GM21526 (cell line): ENCODE measurements at regions not wholly inside any gene's neighbourhood (a gene's known extent, or its start where the extent isn't known, plus 50 kb on each side); places are given as distances from the start of the nearest gene placed in this dataset.

ENCODE experiments used
- ATAC-seq: cut with Tn5 transposase; IDR thresholded peaks from one replicate; pipeline ENCODE4 v1.9.1; 2021; ENCODE audit warnings: moderate library complexity; ENCODE audit not compliant: unreplicated experiment, low FRiP score

- no peak for ATAC-seq
These were observed 65.9 kb upstream of the CPLX2 start for GRCh38 chr5:175805256-175806011.

- ATAC-seq: no peak
These were observed 62.7 kb upstream of the CPLX2 start for GRCh38 chr5:175808711-175809110.

GRCh38 chr5:175809531-175810121 lies 61.8 kb upstream of the CPLX2 start:
- no peak for ATAC-seq

- no peak for ATAC-seq
These were observed 60.9 kb upstream of the CPLX2 start for GRCh38 chr5:175810457-175810856.

- no peak for ATAC-seq
These were observed 59.8 kb upstream of the CPLX2 start for GRCh38 chr5:175811589-175811988.

GRCh38 chr5:175813943-175814630 lies 57.3 kb upstream of the CPLX2 start:
- no peak for ATAC-seq

GRCh38 chr5:175814691-175815090 lies 56.7 kb upstream of the CPLX2 start:
- ATAC-seq: no peak

- ATAC-seq: no peak
These were observed 56.1 kb upstream of the CPLX2 start for GRCh38 chr5:175815126-175815913.

- no peak for ATAC-seq
These were observed 55.0 kb upstream of the CPLX2 start for GRCh38 chr5:175816348-175816747.

- ATAC-seq: no peak
These were observed 52.3 kb upstream of the CPLX2 start for GRCh38 chr5:175819090-175819425.

- ATAC-seq: no peak
These were observed 51.1 kb upstream of the CPLX2 start for GRCh38 chr5:175820230-175820629.
